Liver (tissue), 3 donors: ENCODE measurements at regions not wholly inside any gene's neighbourhood (a gene's known extent, or its start where the extent isn't known, plus 50 kb on each side); places are given as distances from the start of the nearest gene placed in this dataset.

Experiments
- EGR1 ChIP-seq, 2 donors: IDR thresholded peaks; 2 replicates each; pipeline ENCODE4 v1.6.1; 2016 to 2018; ENCODE audit warnings: antibody characterized with exemption in 2 of 2, low read depth in 2 of 2
- FOXA1 ChIP-seq: IDR thresholded peaks from 2 replicates; pipeline ENCODE4 v1.6.1; 2016; ENCODE audit warnings: antibody characterized with exemption
- JUND ChIP-seq, 2 donors: IDR thresholded peaks; 2 replicates each; pipeline ENCODE4 v1.6.1; 2016; ENCODE audit warnings: antibody characterized with exemption in 2 of 2
- YY1 ChIP-seq: IDR thresholded peaks from 2 replicates; pipeline ENCODE4 v1.6.1; 2016; ENCODE audit warnings: antibody characterized with exemption, mild to moderate bottlenecking
- ZBTB33 ChIP-seq: IDR thresholded peaks from 2 replicates; pipeline ENCODE4 v1.6.1; 2016; ENCODE audit warnings: antibody characterized with exemption
- TF ChIP-seq, protein P1 (sequence below): fragments of 150-350 bp; IDR thresholded peaks from 2 replicates; pipeline ENCODE4 v1.5.1; 2017; ENCODE audit warnings: improper control_type of control experiment, low read depth, low read length; ENCODE audit not compliant: missing input control
- donor health status: healthy.
- donor health status: healthy.

- TF ChIP-seq, protein P1, sequence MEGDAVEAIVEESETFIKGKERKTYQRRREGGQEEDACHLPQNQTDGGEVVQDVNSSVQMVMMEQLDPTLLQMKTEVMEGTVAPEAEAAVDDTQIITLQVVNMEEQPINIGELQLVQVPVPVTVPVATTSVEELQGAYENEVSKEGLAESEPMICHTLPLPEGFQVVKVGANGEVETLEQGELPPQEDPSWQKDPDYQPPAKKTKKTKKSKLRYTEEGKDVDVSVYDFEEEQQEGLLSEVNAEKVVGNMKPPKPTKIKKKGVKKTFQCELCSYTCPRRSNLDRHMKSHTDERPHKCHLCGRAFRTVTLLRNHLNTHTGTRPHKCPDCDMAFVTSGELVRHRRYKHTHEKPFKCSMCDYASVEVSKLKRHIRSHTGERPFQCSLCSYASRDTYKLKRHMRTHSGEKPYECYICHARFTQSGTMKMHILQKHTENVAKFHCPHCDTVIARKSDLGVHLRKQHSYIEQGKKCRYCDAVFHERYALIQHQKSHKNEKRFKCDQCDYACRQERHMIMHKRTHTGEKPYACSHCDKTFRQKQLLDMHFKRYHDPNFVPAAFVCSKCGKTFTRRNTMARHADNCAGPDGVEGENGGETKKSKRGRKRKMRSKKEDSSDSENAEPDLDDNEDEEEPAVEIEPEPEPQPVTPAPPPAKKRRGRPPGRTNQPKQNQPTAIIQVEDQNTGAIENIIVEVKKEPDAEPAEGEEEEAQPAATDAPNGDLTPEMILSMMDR: no peak
- no peak for TF ChIP-seq ZBTB33
- no peak for TF ChIP-seq FOXA1
- no peak for TF ChIP-seq YY1
- TF ChIP-seq EGR1 (IDR thresholded peaks at IDR 0.05; ENCODE audit: low read depth in 2 of 2): no peak
- TF ChIP-seq JUND (IDR thresholded peaks at IDR 0.05): no peak
These were observed 131.7 kb upstream of the TNP1 start for GRCh38 chr2:216991563-216991962.
